ENCODE measurements at regions not wholly inside any gene's neighbourhood (a gene's known extent, or its start where the extent isn't known, plus 50 kb on each side); places are given as distances from the start of the nearest gene placed in this dataset.

DNA sequence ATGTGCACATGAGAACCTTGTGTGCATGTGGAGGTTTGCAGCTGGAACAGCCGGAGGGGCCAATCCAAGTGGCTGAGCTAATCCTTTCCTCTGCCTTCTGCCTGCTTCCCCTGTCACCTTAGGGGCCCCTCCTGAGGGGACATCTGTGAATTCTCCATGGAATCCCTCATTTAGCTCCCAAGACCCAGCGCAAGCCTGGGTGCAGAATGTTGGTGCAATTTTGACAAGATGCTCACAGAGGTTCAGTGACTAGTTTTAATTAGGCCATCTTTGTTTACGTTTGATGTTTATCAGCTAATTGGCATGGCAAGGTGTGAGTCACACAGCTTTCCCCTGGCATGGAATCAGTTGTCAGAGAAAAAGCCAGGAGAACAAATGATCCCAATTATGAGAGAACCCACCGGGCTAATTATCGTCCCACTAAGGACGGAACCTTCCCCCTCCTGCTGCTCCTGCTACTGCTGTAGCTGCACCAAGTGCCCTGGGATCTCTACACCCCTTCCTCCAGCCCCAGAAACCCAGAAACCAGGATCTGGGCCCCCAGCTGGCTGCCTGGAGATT, 63.6 kb upstream of the PAX6 start:
- TF ChIP-seq CTCF (IDR thresholded peaks at IDR 0.05): no peak
- no peak for TF ChIP-seq POLR2A (IDR thresholded peaks at IDR 0.05)
- TF ChIP-seq POLR2AphosphoS5 (IDR thresholded peaks at IDR 0.05): no peak
- no peak for TF ChIP-seq EP300 (IDR thresholded peaks at IDR 0.05)
